ENCODE measurements at regions not wholly inside any gene's neighbourhood (a gene's known extent, or its start where the extent isn't known, plus 50 kb on each side); places are given as distances from the start of the nearest gene placed in this dataset.

- TF ChIP-seq MXI1 (conservative IDR thresholded peaks at IDR 0.05; ENCODE audit: poor library complexity, severe bottlenecking) (no peak), TAF1 (IDR thresholded peaks at IDR 0.05; ENCODE audit: low read depth) (no peak), SMC3 (conservative IDR thresholded peaks at IDR 0.05; ENCODE audit: poor library complexity) (no peak), EZH2 (IDR thresholded peaks at IDR 0.05; ENCODE audit: borderline replicate concordance, insufficient read depth, low read length, poor library complexity, severe bottlenecking) (no peak), CTCF (IDR thresholded peaks at IDR 0.05; ENCODE audit: poor library complexity, severe bottlenecking) (no peak), RAD21 (conservative IDR thresholded peaks at IDR 0.05) (no peak), REST (IDR thresholded peaks at IDR 0.05; ENCODE audit: borderline replicate concordance) (no peak), EP300 (conservative IDR thresholded peaks at IDR 0.05; ENCODE audit: poor library complexity, severe bottlenecking) (no peak), POLR2AphosphoS5 (IDR thresholded peaks at IDR 0.05) (no peak)
- Histone ChIP-seq H3K4me2 (ENCODE audit: low read length) (no peak overlapping the region), H3K79me2 (replicated peaks; ENCODE audit: insufficient read depth, low read length) (no peaks in the 10 kb centered on the region), H3K4me3 (ENCODE audit: low read length) (no peak overlapping the region), H3K36me3 (ENCODE audit: insufficient read depth, low read length) (no peaks in the 10 kb centered on the region), H2AFZ (ENCODE audit: low read depth, low read length) (no peak overlapping the region), H3K9me2 (ENCODE audit: insufficient read depth, low read length) (no peaks in the 10 kb centered on the region), H3K9ac (ENCODE audit: low read length) (no peak overlapping the region), H3K27me3 (ENCODE audit: insufficient read depth, low read depth, low read length) (no peaks in the 10 kb centered on the region), H4K20me1 (ENCODE audit: insufficient read depth) (no peaks in the 10 kb centered on the region), H3K9me3 (ENCODE audit: low read length) (no peaks in the 10 kb centered on the region), H3F3A (ENCODE audit: insufficient read depth, low read length, poor library complexity, severe bottlenecking) (no peaks in the 10 kb centered on the region), H3K27ac (ENCODE audit: low read length) (no peak overlapping the region)
Measured at GRCh38 chr6:80472271-80472670, 365.8 kb downstream of the BCKDHB start.

- H3K4me2 ChIP-seq (ENCODE audit: low read length) = no peak overlapping the region
- H3K9ac ChIP-seq (ENCODE audit: low read length) = no peak overlapping the region
- H3K9me2 ChIP-seq (ENCODE audit: insufficient read depth, low read length) = no peaks in the 10 kb centered on the region
- H3K79me2 ChIP-seq (replicated peaks; ENCODE audit: insufficient read depth, low read length) = no peaks in the 10 kb centered on the region
- H3K4me3 ChIP-seq (ENCODE audit: low read length) = no peak overlapping the region
- no peak overlapping the region for H2AFZ ChIP-seq (ENCODE audit: low read depth, low read length)
- H3K27ac ChIP-seq (ENCODE audit: low read length) = no peak overlapping the region
- H3F3A ChIP-seq (ENCODE audit: insufficient read depth, low read length, poor library complexity, severe bottlenecking) = peaks cover under 1% of the 10 kb centered on the region
- H4K20me1 ChIP-seq (ENCODE audit: insufficient read depth) = no peaks in the 10 kb centered on the region
- H3K9me3 ChIP-seq (ENCODE audit: low read length) = no peaks in the 10 kb centered on the region
- no peak for TF ChIP-seq CTCF (IDR thresholded peaks at IDR 0.05; ENCODE audit: poor library complexity, severe bottlenecking)
- no peak for TF ChIP-seq EP300 (conservative IDR thresholded peaks at IDR 0.05; ENCODE audit: poor library complexity, severe bottlenecking)
- no peak for TF ChIP-seq RAD21 (conservative IDR thresholded peaks at IDR 0.05)
- no peak for TF ChIP-seq POLR2AphosphoS5 (IDR thresholded peaks at IDR 0.05)
- TF ChIP-seq TAF1 (IDR thresholded peaks at IDR 0.05; ENCODE audit: low read depth) = no peak
- no peak for TF ChIP-seq EZH2 (IDR thresholded peaks at IDR 0.05; ENCODE audit: borderline replicate concordance, insufficient read depth, low read length, poor library complexity, severe bottlenecking)
- TF ChIP-seq MXI1 (conservative IDR thresholded peaks at IDR 0.05; ENCODE audit: poor library complexity, severe bottlenecking) = no peak
- no peak for TF ChIP-seq REST (IDR thresholded peaks at IDR 0.05; ENCODE audit: borderline replicate concordance)
- H3K36me3 ChIP-seq (ENCODE audit: insufficient read depth, low read length) = no peaks in the 10 kb centered on the region
- no peaks in the 10 kb centered on the region for H3K27me3 ChIP-seq (ENCODE audit: insufficient read depth, low read depth, low read length)
Measured at GRCh38 chr6:80469977-80470376, 363.5 kb downstream of the BCKDHB start.
